ENCODE measurements at regions not wholly inside any gene's neighbourhood (a gene's known extent, or its start where the extent isn't known, plus 50 kb on each side); places are given as distances from the start of the nearest gene placed in this dataset.

GRCh38 chr20:56870271-56870670 is 241.2 kb downstream of the TFAP2C start:
- Mint-ChIP-seq H3K4me1 (no peaks in the 10 kb centered on the region), H3K27ac (no peak overlapping the region), H3K4me3 (peak overlapping the region in 1 of 8 donors; percentile 43), H3K36me3 (no peaks in the 10 kb centered on the region), H3K27me3 (peaks cover 0 to 14% (median 6%) of the 10 kb centered on the region in 3 donors), H3K9me3 (peaks cover 0 to 13% (median 3%) of the 10 kb centered on the region in 7 donors)
- no peak for ATAC-seq (ENCODE audit: low read depth in 2 of 2)
- DNase-seq: no peak

- ATAC-seq (ENCODE audit: low read depth in 2 of 2) (no peak), DNase-seq (no peak)
- H3K27ac Mint-ChIP-seq: no peak overlapping the region
- H3K27me3 Mint-ChIP-seq: peaks cover 0 to 8% (median 5%) of the 10 kb centered on the region in 3 donors
- H3K4me3 Mint-ChIP-seq: no peak overlapping the region
- no peaks in the 10 kb centered on the region for H3K4me1 Mint-ChIP-seq
- peaks cover 0 to 13% (median 3%) of the 10 kb centered on the region in 7 donors for H3K9me3 Mint-ChIP-seq
- H3K36me3 Mint-ChIP-seq: no peaks in the 10 kb centered on the region
These were observed 242.6 kb downstream of the TFAP2C start for GRCh38 chr20:56871691-56872090.

- H3K9me3 Mint-ChIP-seq: peaks cover 0 to 10% (median 3%) of the 10 kb centered on the region in 7 donors
- H3K27me3 Mint-ChIP-seq: peaks cover 0 to 8% (median 0%) of the 10 kb centered on the region in 3 donors
- no peak for ATAC-seq (ENCODE audit: low read depth in 2 of 2)
These were observed 243.7 kb downstream of the TFAP2C start for GRCh38 chr20:56872620-56873458.

GRCh38 chr20:56873836-56874235 is 244.7 kb downstream of the TFAP2C start:
- DNase-seq (no peak), ATAC-seq (ENCODE audit: low read depth in 2 of 2) (no peak)
- peaks cover 0 to 11% (median 4%) of the 10 kb centered on the region in 7 donors for H3K9me3 Mint-ChIP-seq
- H3K4me1 Mint-ChIP-seq: no peaks in the 10 kb centered on the region
- no peaks in the 10 kb centered on the region for H3K36me3 Mint-ChIP-seq
- H3K4me3 Mint-ChIP-seq: no peak overlapping the region
- H3K27ac Mint-ChIP-seq: peak overlapping the region in 1 of 6 donors; percentile 54
- peaks cover 0 to 8% (median 5%) of the 10 kb centered on the region in 3 donors for H3K27me3 Mint-ChIP-seq

More at GRCh38 chr20:56872620-56873458, 243.7 kb downstream of the TFAP2C start:
- no peak for DNase-seq
- no peaks in the 10 kb centered on the region for H3K4me1 Mint-ChIP-seq
- H3K4me3 Mint-ChIP-seq: no peak overlapping the region
- no peaks in the 10 kb centered on the region for H3K36me3 Mint-ChIP-seq
- H3K27ac Mint-ChIP-seq: no peak overlapping the region

- ATAC-seq (ENCODE audit: low read depth in 2 of 2) (no peak), DNase-seq (no peak)
- H3K36me3 Mint-ChIP-seq: no peaks in the 10 kb centered on the region
- H3K4me3 Mint-ChIP-seq: no peak overlapping the region
- H3K4me1 Mint-ChIP-seq: no peaks in the 10 kb centered on the region
- no peak overlapping the region for H3K27ac Mint-ChIP-seq
- H3K27me3 Mint-ChIP-seq: peaks cover 0 to 9% (median 7%) of the 10 kb centered on the region in 3 donors
- peaks cover 0 to 10% (median 4%) of the 10 kb centered on the region in 7 donors for H3K9me3 Mint-ChIP-seq
These were observed 246.1 kb downstream of the TFAP2C start for GRCh38 chr20:56875052-56875659.

- Mint-ChIP-seq H3K36me3 (no peaks in the 10 kb centered on the region), H3K4me1 (no peaks in the 10 kb centered on the region), H3K27ac (no peak overlapping the region), H3K27me3 (peaks cover 0 to 9% (median 4%) of the 10 kb centered on the region in 3 donors), H3K9me3 (peaks cover 0 to 10% (median 4%) of the 10 kb centered on the region in 7 donors), H3K4me3 (no peak overlapping the region)
- ATAC-seq (ENCODE audit: low read depth in 2 of 2) (no peak), DNase-seq (no peak)
These were observed 246.7 kb downstream of the TFAP2C start for GRCh38 chr20:56875803-56876202.

- Mint-ChIP-seq H3K27me3 (peaks cover 4 to 6% (median 5%) of the 10 kb centered on the region in 3 donors), H3K9me3 (peaks cover 0 to 2% (median 0%) of the 10 kb centered on the region in 7 donors), H3K4me3 (no peak overlapping the region), H3K4me1 (no peaks in the 10 kb centered on the region), H3K36me3 (no peaks in the 10 kb centered on the region), H3K27ac (no peak overlapping the region)
- no peak for DNase-seq
- no peak for ATAC-seq (ENCODE audit: low read depth in 2 of 2)
These were observed 256.4 kb downstream of the TFAP2C start for GRCh38 chr20:56885521-56885920.

- H3K27ac Mint-ChIP-seq: no peak overlapping the region
- peaks cover 0 to 4% (median under 1%) of the 10 kb centered on the region in 7 donors for H3K9me3 Mint-ChIP-seq
- H3K4me1 Mint-ChIP-seq: no peaks in the 10 kb centered on the region
- no peak overlapping the region for H3K4me3 Mint-ChIP-seq
- H3K27me3 Mint-ChIP-seq: peaks cover 0 to 4% (median 0%) of the 10 kb centered on the region in 3 donors
- no peaks in the 10 kb centered on the region for H3K36me3 Mint-ChIP-seq
- DNase-seq (no peak), ATAC-seq (ENCODE audit: low read depth in 2 of 2) (no peak)
These were observed 260.9 kb downstream of the TFAP2C start for GRCh38 chr20:56890011-56890410.

- H3K4me1 Mint-ChIP-seq: no peaks in the 10 kb centered on the region
- H3K9me3 Mint-ChIP-seq: peaks cover 0 to 5% (median 2%) of the 10 kb centered on the region in 7 donors
- H3K36me3 Mint-ChIP-seq: no peaks in the 10 kb centered on the region
- peak overlapping the region in 1 of 6 donors; percentile 26 for H3K27ac Mint-ChIP-seq
- DNase-seq (no peak), ATAC-seq (ENCODE audit: low read depth in 2 of 2) (no peak)
- peaks cover 0 to 4% (median 0%) of the 10 kb centered on the region in 3 donors for H3K27me3 Mint-ChIP-seq
- H3K4me3 Mint-ChIP-seq: no peak overlapping the region
These were observed 264.3 kb downstream of the TFAP2C start for GRCh38 chr20:56893226-56893917.

GRCh38 chr20:56896447-56896846 is 267.3 kb downstream of the TFAP2C start:
- DNase-seq: no peak
- peaks cover 3 to 15% (median 8%) of the 10 kb centered on the region in 7 donors for H3K9me3 Mint-ChIP-seq
- no peak overlapping the region for H3K4me3 Mint-ChIP-seq
- no peak for ATAC-seq (ENCODE audit: low read depth in 2 of 2)
- no peaks in the 10 kb centered on the region for H3K4me1 Mint-ChIP-seq
- peaks cover 0 to 14% of the 10 kb centered on the region in 2 donors for H3K36me3 Mint-ChIP-seq
- peaks cover 10 to 19% (median 13%) of the 10 kb centered on the region in 3 donors for H3K27me3 Mint-ChIP-seq
- H3K27ac Mint-ChIP-seq: no peak overlapping the region

GRCh38 chr20:56897318-56897957 is 268.3 kb downstream of the TFAP2C start:
- H3K36me3 Mint-ChIP-seq: peaks cover 0 to 14% of the 10 kb centered on the region in 2 donors
- DNase-seq: no peak
- H3K9me3 Mint-ChIP-seq: peaks cover 5 to 15% (median 7%) of the 10 kb centered on the region in 7 donors
- H3K4me1 Mint-ChIP-seq: no peaks in the 10 kb centered on the region
- no peak for ATAC-seq (ENCODE audit: low read depth in 2 of 2)
- peaks cover 10 to 19% (median 13%) of the 10 kb centered on the region in 3 donors for H3K27me3 Mint-ChIP-seq
- H3K27ac Mint-ChIP-seq: no peak overlapping the region
- no peak overlapping the region for H3K4me3 Mint-ChIP-seq

GRCh38 chr20:56897958-56898349 is 268.8 kb downstream of the TFAP2C start:
- Mint-ChIP-seq H3K27me3 (peaks cover 10 to 19% (median 13%) of the 10 kb centered on the region in 3 donors), H3K4me3 (no peak overlapping the region), H3K27ac (no peak overlapping the region), H3K9me3 (peaks cover 5 to 15% (median 7%) of the 10 kb centered on the region in 7 donors), H3K36me3 (peaks cover 0 to 14% of the 10 kb centered on the region in 2 donors), H3K4me1 (no peaks in the 10 kb centered on the region)
- DNase-seq: no peak
- no peak for ATAC-seq (ENCODE audit: low read depth in 2 of 2)

GRCh38 chr20:56899506-56899905 is 270.4 kb downstream of the TFAP2C start:
- ATAC-seq (ENCODE audit: low read depth in 2 of 2): no peak
- DNase-seq: no peak

More at GRCh38 chr20:56899506-56899905, 270.4 kb downstream of the TFAP2C start:
- H3K27me3 Mint-ChIP-seq: peaks cover 10 to 19% (median 13%) of the 10 kb centered on the region in 3 donors
- peaks cover 0 to 14% of the 10 kb centered on the region in 2 donors for H3K36me3 Mint-ChIP-seq
- no peak overlapping the region for H3K4me3 Mint-ChIP-seq
- H3K9me3 Mint-ChIP-seq: peaks cover 5 to 15% (median 7%) of the 10 kb centered on the region in 7 donors
- no peaks in the 10 kb centered on the region for H3K4me1 Mint-ChIP-seq
- H3K27ac Mint-ChIP-seq: no peak overlapping the region

Data from naive B cell (primary cell).